Keratinocyte (primary cell): ENCODE measurements at regions not wholly inside any gene's neighbourhood (a gene's known extent, or its start where the extent isn't known, plus 50 kb on each side); places are given as distances from the start of the nearest gene placed in this dataset.

Source experiments
- DNase-seq: peaks from one replicate; pipeline ENCODE4 v3.0.0-alpha.2; 2011; ENCODE audit warnings: low read depth, missing footprints, low spot score
- FAIRE-seq: peaks from 2 replicates; lab custom pipeline; 2011; peaks lifted over from hg19 to GRCh38; lab: Jason Lieb, UNC
- H2AFZ ChIP-seq: 2 replicates; pipeline ENCODE4 v1.6.0; 2012; ENCODE audit warnings: low read length, control low read depth, inconsistent platforms; ENCODE audit not compliant: control insufficient read depth
- H3K27ac ChIP-seq: 2 replicates; pipeline ENCODE4 v1.5.1; 2011; ENCODE audit warnings: low read length; ENCODE audit not compliant: control insufficient read depth, insufficient read depth
- H3K27me3 ChIP-seq: 3 replicates; pipeline ENCODE4 v1.6.0; 2011; ENCODE audit warnings: low read length; ENCODE audit not compliant: control insufficient read depth, insufficient read depth; ENCODE audit errors: extremely low read depth
- H3K36me3 ChIP-seq, 2 experiments: 2 replicates in 1 of 2; 3 replicates in 1 of 2; pipeline ENCODE4 v1.5.1; 2011; ENCODE audit warnings: low read length in 2 of 2, mild to moderate bottlenecking in 1 of 2; ENCODE audit not compliant: control insufficient read depth in 2 of 2, insufficient read depth in 2 of 2; ENCODE audit errors: extremely low read depth in 1 of 2
- H3K4me1 ChIP-seq: 3 replicates; pipeline ENCODE4 v1.5.1; 2011; ENCODE audit warnings: low read length; ENCODE audit not compliant: control insufficient read depth, insufficient read depth; ENCODE audit errors: extremely low read depth
- H3K4me2 ChIP-seq: 3 replicates; pipeline ENCODE4 v1.6.0; 2011; ENCODE audit warnings: low read depth, low read length; ENCODE audit not compliant: control insufficient read depth, insufficient read depth; ENCODE audit errors: extremely low read depth
- H3K4me3 ChIP-seq, 3 experiments: fragments of 200-600 bp in 1 of 3; sonication (generic) in 1 of 3; 2 replicates in 2 of 3; 3 replicates in 1 of 3; pipeline ENCODE4 v1.5.1; 2011 to 2016; ENCODE audit warnings: low read length in 3 of 3, mild to moderate bottlenecking in 3 of 3, control low read depth in 2 of 3, inconsistent platforms in 1 of 3, low read depth in 1 of 3, mixed read lengths in 1 of 3, mixed run types in 1 of 3, moderate library complexity in 1 of 3; ENCODE audit not compliant: control insufficient read depth in 2 of 3, insufficient read depth in 2 of 3; ENCODE audit errors: extremely low read depth in 1 of 3
- H3K79me2 ChIP-seq: 2 replicates; pipeline ENCODE4 v1.6.0; 2012; ENCODE audit warnings: low read length; ENCODE audit not compliant: control insufficient read depth, insufficient read depth
- H3K9ac ChIP-seq: 3 replicates; pipeline ENCODE4 v1.6.0; 2011; ENCODE audit warnings: low read length; ENCODE audit not compliant: control insufficient read depth, insufficient read depth; ENCODE audit errors: extremely low read depth
- H3K9me1 ChIP-seq: 3 replicates; pipeline ENCODE4 v1.6.0; 2011; ENCODE audit warnings: low read length; ENCODE audit not compliant: control insufficient read depth, insufficient read depth; ENCODE audit errors: extremely low read depth
- H3K9me3 ChIP-seq: 2 replicates; pipeline ENCODE4 v1.5.1; 2012; ENCODE audit warnings: low read depth, low read length; ENCODE audit not compliant: control insufficient read depth
- H4K20me1 ChIP-seq: 3 replicates; pipeline ENCODE4 v1.6.0; 2011; ENCODE audit warnings: low read length; ENCODE audit not compliant: control insufficient read depth, insufficient read depth; ENCODE audit errors: extremely low read depth
- EZH2 ChIP-seq: IDR thresholded peaks from one replicate; pipeline ENCODE4 v1.6.1; 2012; ENCODE audit warnings: inconsistent platforms, mild to moderate bottlenecking, low read length, moderate library complexity
- dilution Hi-C: fragments of 300-500 bp; cut with MboI; formaldehyde crosslinking; loops from one replicate; pipeline ENCODE4 v1.7.0; 2020; ENCODE audit warnings: low sequenced_read_pairs; ENCODE audit not compliant: extremely low pct_ligation_motif_present
- TF ChIP-seq, protein P1 (sequence below), 3 experiments: IDR thresholded peaks in 1 of 3; conservative IDR thresholded peaks in 1 of 3; optimal IDR thresholded peaks in 1 of 3; 2 replicates in 2 of 3; 3 replicates in 1 of 3; pipeline versions ENCODE3 to v1.5.1; 2011; ENCODE audit warnings: low read length in 3 of 3, mild to moderate bottlenecking in 3 of 3, moderate library complexity in 2 of 3, control low read depth in 1 of 3, inconsistent platforms in 1 of 3; ENCODE audit not compliant: insufficient read depth in 2 of 3; ENCODE audit errors: extremely low read depth in 1 of 3

DNA sequence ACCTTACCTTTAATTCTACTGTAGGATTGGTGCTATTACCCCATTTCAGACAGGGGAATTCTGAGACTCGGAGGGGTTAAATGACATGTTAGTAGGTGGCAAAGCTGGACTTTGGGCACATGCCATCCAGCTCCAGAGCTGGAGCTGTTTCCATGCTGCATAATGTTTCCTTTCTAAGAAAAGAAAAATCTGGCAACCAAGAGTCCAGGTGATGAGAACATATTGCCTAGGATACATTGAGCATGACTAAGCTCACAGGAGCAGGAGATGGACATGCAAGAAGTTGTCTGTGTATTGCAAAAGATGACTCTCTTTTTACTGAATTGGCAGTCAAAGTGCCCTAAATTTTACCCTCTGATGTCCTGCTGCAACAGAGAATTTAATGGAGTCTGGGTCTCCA, 150.8 kb upstream of the SYT13 start:
- Histone ChIP-seq H2AFZ (no peak overlapping the region), H3K4me3 (no peak overlapping the region), H3K4me2 (no peak overlapping the region), H3K9me1 (no peaks in the 10 kb centered on the region), H3K36me3 (no peaks in the 10 kb centered on the region), H3K9me3 (no peaks in the 10 kb centered on the region), H4K20me1 (no peaks in the 10 kb centered on the region), H3K79me2 (no peaks in the 10 kb centered on the region), H3K27me3 (peaks cover 4% of the 10 kb centered on the region), H3K4me1 (no peaks in the 10 kb centered on the region), H3K9ac (no peak overlapping the region), H3K27ac (no peak overlapping the region)
- FAIRE-seq (no peak), DNase-seq (no peak)
- TF ChIP-seq, protein P1, sequence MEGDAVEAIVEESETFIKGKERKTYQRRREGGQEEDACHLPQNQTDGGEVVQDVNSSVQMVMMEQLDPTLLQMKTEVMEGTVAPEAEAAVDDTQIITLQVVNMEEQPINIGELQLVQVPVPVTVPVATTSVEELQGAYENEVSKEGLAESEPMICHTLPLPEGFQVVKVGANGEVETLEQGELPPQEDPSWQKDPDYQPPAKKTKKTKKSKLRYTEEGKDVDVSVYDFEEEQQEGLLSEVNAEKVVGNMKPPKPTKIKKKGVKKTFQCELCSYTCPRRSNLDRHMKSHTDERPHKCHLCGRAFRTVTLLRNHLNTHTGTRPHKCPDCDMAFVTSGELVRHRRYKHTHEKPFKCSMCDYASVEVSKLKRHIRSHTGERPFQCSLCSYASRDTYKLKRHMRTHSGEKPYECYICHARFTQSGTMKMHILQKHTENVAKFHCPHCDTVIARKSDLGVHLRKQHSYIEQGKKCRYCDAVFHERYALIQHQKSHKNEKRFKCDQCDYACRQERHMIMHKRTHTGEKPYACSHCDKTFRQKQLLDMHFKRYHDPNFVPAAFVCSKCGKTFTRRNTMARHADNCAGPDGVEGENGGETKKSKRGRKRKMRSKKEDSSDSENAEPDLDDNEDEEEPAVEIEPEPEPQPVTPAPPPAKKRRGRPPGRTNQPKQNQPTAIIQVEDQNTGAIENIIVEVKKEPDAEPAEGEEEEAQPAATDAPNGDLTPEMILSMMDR (optimal IDR thresholded peaks at IDR 0.05 in 1 of 3, IDR thresholded peaks at IDR 0.05 in 1 of 3, conservative IDR thresholded peaks at IDR 0.05 in 1 of 3; ENCODE audit: extremely low read depth in 1 of 3, insufficient read depth in 2 of 3, low read length in 3 of 3), result no peak
- no peak for TF ChIP-seq EZH2
- dilution Hi-C loops, result no loop called here

DNA sequence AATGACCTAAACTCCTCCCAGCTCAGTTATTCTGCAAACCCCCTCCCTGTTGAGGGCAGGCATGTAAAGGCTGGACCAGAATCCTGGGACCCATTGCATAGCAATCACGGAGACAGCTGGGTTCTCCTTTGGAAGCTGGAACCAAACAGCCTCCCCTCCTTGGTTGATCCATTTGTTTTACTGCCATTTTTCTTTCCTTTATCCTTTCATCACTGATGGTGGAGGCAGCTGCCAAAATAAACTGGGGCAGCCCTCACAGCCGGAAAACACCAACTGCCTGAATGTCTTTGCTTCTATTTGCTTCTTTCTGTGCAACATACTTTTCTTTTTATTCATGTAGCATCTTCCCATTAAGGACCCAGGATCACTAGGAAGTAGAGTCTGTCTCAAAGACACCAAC, 150.0 kb upstream of the SYT13 start:
- Histone ChIP-seq H3K9me3 (no peaks in the 10 kb centered on the region), H3K27ac (no peak overlapping the region), H3K79me2 (no peaks in the 10 kb centered on the region), H2AFZ (no peak overlapping the region), H3K9ac (no peak overlapping the region), H3K4me1 (no peaks in the 10 kb centered on the region), H3K9me1 (no peaks in the 10 kb centered on the region), H3K27me3 (peaks cover 4% of the 10 kb centered on the region), H3K4me2 (no peak overlapping the region), H3K36me3 (no peaks in the 10 kb centered on the region), H3K4me3 (no peak overlapping the region), H4K20me1 (no peaks in the 10 kb centered on the region)
- TF ChIP-seq EZH2, result no peak
- TF ChIP-seq, protein P1 (optimal IDR thresholded peaks at IDR 0.05 in 1 of 3, IDR thresholded peaks at IDR 0.05 in 1 of 3, conservative IDR thresholded peaks at IDR 0.05 in 1 of 3; ENCODE audit: extremely low read depth in 1 of 3, insufficient read depth in 2 of 3, low read length in 3 of 3), result no peak
- DNase-seq (no peak), FAIRE-seq (no peak)
- dilution Hi-C loops, result no loop called here
